SKM-1 (cell line): ENCODE measurements at regions not wholly inside any gene's neighbourhood (a gene's known extent, or its start where the extent isn't known, plus 50 kb on each side); places are given as distances from the start of the nearest gene placed in this dataset.
"Not testable (repeated sequence)": the region's sequence is repeated elsewhere in the genome, so short reads cannot be mapped to it uniquely, and the experiment has no call there.

ENCODE experiments used
- DNase-seq: peaks from one replicate; lab custom pipeline; 2025; ENCODE audit not compliant: unreplicated experiment; lab: John Stamatoyannopoulos, UW

DNA sequence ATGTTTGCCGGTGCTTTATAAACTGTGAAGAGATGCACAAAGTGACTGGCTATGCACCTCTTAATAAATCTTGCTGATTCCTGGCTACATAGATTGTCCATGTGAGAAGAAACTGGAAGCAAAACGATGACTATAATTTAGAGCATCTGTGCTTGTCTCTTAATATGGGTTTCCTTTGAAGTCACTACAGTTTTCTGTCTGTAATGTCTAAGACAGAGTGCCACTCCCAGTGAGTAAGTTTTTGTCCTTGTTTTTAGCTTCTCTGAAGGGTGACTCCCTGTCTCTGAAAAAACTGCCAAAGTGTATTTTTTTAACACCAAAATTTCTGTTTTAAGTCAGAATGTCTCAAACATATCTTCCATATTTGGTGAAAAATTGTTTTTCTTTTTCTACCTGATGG is 175.1 kb downstream of the FASLG start:
- DNase-seq: no peak

DNA sequence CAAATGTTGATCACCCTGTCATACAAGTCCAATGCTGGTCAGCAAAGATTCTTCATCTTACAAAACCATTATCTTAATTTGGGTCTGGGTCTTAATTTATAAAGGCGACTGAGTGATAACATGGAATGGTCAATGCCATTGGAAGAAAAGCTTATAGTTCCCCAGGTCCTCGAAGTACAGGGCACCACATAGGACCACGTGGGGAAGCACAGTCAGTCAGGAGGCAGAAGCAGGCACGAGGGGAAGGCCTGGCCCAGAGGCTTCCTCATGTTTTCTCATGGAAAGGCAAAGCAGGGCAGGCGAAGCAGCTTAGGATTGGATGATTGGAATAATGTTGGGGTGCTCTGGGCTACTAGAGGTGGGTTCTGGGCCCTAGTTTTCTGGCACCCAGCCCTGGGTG is 175.7 kb downstream of the FASLG start:
- no peak for DNase-seq

GRCh38 chr1:172835834-172836233 is 176.9 kb downstream of the FASLG start:
- DNase-seq: no peak

DNA sequence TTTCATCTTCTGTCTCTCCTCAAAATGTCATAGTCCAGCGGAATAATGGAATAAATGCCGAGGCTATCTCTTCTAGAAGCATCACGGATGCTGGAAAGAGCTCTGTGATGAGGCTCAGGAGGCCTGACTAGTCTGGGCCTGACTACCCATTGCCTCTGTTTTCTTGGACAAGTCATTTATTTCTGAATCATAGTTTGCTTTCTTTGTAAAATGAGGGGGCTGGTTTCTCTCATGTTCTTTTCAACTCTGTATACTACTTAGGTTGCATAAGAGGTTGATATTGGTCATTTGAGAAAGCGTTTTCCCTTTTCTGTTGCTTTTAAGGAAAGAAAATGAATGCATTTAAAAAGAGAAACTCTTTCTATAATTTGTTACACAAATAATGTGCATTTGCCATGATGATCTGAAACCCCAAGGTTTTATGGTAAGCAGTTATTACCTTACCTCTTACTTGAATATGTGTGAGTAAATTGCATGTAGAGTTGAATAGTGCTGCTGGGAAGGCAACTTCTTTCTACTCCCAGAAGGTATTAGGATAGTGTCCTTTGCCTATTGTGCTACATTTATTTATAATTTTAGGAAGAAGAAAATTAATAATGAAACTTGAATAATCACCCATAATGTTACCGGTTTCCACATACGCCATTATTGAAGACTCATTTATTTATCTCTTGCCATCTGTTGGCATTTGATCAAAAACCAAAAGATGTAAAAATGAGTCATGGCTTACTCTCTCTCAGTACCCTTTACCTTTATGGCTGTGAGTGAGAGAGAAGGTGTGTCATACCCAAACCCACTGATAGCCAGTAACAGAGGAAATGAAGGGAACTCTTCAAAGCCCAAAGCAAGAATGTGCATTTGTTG is 179.1 kb downstream of the FASLG start:
- no peak for DNase-seq

- DNase-seq: no peak
These were observed 179.9 kb downstream of the FASLG start for GRCh38 chr1:172838680-172839313.

DNA sequence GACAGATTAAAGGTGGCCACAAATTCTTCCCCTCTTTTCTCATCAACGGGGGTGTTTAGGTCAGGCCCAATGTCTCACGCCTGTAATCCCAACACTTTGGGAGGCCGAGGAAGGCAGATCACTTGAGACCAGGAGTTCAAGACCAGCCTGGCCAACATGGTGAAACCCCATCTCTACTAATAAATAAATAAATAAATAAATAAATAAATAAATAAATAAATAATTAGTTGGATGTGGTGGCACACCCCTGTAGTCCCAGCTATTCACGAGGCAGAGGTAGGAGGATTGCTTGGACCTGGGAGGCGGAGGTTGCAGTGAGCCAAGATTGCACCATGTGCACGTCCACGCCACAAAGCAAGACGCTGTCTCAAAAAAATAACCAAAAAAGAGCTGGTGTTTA is 180.7 kb downstream of the FASLG start:
- not testable (repeated sequence) for DNase-seq

GRCh38 chr1:172843444-172843843 is 184.5 kb downstream of the FASLG start:
- DNase-seq: no peak

DNA sequence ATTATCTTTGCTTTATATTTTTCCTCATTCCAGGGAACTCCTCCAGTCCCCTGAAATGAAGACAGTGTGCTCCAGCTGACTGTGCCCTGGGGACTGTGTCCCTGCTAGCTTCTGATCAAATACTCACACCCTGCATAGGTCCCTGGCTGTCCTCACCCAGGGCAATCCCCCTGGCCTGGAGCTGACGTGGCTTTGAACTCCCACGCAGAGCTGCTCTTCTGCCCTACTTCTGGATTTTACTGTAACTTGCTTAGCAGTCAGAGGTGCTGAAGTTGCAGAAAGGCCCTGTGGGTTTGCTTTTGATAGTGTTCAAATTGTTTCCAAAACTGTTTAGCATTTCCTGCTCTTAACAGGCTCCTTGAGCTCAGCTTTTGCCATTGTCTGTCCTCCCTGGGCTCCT is 186.5 kb downstream of the FASLG start:
- no peak for DNase-seq

- no peak for DNase-seq
These were observed 187.0 kb downstream of the FASLG start for GRCh38 chr1:172845865-172846264.

- DNase-seq: not testable (repeated sequence)
These were observed 188.9 kb downstream of the FASLG start for GRCh38 chr1:172847814-172848213.

DNA sequence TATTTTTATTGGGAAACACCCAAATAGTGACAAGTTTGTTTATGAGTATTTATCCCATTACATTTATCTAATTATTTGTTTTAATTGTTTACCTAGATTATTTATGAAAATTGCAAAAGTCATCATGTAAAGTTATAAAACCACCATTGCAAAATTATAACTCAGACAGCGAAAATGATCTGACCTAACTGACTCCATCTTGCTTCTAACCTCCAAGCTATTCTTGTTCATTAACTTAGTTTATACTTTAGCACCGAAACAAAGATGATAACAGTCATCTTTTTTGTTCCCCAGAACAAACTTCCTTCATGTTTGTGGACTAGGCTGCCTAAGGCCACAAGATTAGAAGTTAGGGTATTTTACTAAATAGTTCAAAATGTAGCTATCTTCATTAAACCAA is 190.8 kb downstream of the FASLG start:
- DNase-seq: no peak

DNA sequence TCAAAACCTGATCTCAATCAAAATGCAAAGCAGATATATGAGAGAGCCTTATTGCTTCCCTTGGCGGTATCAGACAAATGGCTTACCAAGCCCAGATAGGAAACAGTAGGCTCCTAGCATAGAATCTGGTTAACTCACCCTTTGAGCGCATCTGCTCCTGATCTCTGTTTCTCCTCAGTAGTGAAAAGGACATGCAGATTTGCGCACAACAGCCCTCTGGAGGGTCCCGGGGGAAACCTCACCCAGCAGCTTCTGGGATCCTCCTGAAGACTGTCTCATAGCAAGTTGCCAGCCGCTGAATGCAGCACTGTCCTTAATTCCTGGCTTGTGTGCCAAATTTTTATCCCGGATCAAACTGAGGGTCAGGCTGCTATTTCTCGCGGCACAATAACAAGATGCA is 192.2 kb downstream of the FASLG start:
- DNase-seq: no peak

DNA sequence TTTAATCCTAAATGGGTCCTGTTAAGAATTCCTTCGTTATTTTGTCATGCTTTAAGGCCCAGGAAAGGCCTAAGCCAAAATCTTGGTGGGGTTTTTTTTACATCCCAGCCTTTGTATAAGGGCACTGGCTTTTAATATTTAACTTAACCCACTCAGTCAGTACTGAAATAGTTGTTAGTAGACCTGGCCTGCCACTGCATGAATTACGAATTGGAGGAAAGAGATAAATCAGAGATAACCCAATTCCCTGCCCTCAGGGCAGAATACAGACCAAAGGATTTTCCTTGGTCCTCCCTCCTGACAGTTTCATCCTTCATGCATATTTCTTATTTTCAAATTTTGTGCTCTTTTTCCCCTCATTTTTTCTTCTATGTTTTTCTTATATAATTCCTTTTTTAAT is 193.0 kb downstream of the FASLG start:
- DNase-seq: no peak

DNA sequence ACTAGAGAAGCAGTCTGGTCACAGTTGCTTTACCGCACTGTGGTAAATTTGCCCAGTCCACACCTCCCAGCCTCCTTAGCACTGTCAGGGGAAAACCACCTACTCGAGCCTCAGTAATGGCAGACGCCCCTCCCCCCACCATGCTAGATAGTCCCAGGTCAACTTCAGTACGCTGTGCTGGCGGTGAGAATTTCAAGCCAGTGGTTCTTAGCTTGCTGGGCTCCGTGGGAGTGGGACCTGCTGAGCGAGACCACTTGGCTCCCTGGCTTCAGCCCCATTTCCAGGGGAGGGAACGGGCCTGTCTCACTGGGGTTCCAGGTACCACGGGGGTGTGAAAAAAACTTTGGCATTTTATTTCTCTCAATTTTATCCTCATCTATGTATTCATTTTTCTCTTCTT is 194.8 kb downstream of the TNFSF18 start:
- DNase-seq: not testable (repeated sequence)

GRCh38 chr1:172863031-172863430 is 187.7 kb downstream of the TNFSF18 start:
- DNase-seq: no peak

DNA sequence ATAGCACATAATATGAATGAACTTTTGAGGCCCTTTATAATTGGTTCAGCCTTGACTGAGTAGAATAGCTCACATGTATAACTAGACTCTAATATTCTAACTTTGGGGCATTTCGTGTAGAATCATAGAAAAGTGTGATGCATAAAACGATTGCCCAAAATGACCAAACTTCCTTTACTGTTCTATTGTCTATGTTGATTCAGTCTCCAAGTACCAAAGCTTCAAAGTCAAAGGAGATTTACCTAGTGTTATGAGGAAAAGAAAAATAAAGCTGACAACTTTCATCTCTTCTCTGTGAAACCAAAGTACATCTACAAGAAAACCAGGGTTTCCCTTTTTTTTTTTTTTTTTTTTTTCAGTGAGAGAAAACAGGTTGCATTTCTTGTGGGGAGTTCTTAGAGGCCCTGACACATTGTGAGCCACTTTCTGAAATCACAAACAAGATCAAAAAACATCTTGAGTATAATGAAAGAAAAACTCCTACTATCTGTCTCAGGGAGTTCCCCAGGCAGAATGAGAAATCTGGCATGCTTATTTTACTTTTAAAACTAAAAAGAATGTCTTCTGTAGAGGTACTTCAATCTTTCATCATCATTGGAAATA is 183.4 kb downstream of the TNFSF18 start:
- DNase-seq: no peak

- no peak for DNase-seq
These were observed 179.7 kb downstream of the TNFSF18 start for GRCh38 chr1:172870901-172871606.

- DNase-seq: no peak
These were observed 175.8 kb downstream of the TNFSF18 start for GRCh38 chr1:172874950-172875349.

GRCh38 chr1:172875892-172876291 is 174.8 kb downstream of the TNFSF18 start:
- DNase-seq: no peak

DNA sequence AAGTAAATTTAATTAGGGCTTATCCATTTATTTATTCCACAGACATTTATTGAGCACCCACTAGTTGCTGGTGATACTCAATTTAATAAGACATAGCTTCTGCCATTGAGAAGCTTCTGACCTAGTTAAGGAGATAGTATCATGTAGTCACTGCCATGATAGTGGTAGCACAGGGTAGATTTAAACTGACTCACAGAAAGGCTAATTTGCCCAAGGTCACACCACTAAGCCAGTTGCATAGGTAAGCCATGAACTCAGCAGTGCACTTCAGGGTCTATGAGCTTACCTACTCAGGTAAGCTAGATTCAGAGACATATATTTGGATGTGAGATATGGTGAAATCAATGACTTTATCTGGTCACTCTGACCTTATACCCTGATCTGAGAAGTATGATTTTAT is 168.4 kb downstream of the TNFSF18 start:
- DNase-seq: no peak

DNA sequence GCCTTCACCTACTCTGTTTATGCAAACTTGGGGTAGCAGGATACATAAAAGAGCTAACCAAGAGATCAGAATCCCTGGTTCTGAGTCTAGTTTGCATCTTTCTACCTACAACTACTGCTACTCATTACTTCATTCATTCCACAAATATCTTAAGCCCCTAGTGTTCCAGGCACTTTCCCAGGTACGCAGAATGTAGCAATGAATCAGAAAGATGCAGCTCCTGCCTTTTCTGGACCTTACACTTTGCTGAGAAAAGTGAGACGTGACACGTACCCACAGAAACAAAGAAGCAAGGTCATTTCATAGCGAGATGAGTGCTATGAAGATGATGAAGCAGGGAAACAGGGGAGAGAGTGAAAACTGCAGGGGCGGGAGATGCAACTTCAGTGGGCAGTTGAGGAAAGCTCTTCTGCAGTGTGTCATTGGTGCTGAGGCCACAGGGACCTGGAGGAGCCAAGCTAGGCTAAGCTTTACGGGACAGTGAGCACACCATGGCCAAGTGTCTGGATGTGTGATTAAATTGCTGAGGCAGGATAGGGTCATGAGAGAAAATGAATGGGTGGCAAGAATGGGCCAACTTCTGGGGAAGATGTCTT is 167.9 kb downstream of the TNFSF18 start:
- DNase-seq: no peak
